ENCODE measurements at regions not wholly inside any gene's neighbourhood (a gene's known extent, or its start where the extent isn't known, plus 50 kb on each side); places are given as distances from the start of the nearest gene placed in this dataset.

- TF ChIP-seq POLR2AphosphoS5 (IDR thresholded peaks at IDR 0.05): no peak
- TF ChIP-seq CTCF (IDR thresholded peaks at IDR 0.05): no peak
- no peak for TF ChIP-seq EP300 (IDR thresholded peaks at IDR 0.05)
These were observed 370.6 kb upstream of the ROBO2 start for GRCh38 chr3:76669322-76669721.

Measured in esophagus muscularis mucosa (tissue), 4 donors.